GM18511 (cell line): ENCODE measurements at regions not wholly inside any gene's neighbourhood (a gene's known extent, or its start where the extent isn't known, plus 50 kb on each side); places are given as distances from the start of the nearest gene placed in this dataset.
"Not testable (repeated sequence)": the region's sequence is repeated elsewhere in the genome, so short reads cannot be mapped to it uniquely, and the experiment has no call there.

Source experiments
- ATAC-seq: cut with Tn5 transposase; IDR thresholded peaks from one replicate; pipeline ENCODE4 v1.9.1; 2021; ENCODE audit warnings: mild to moderate bottlenecking, moderate library complexity; ENCODE audit not compliant: unreplicated experiment

- no peak for ATAC-seq
Observed at GRCh38 chr13:73653688-73654087, 480.5 kb downstream of the KLF12 start.

GRCh38 chr13:73647417-73647816, 486.8 kb downstream of the KLF12 start:
- no peak for ATAC-seq

DNA sequence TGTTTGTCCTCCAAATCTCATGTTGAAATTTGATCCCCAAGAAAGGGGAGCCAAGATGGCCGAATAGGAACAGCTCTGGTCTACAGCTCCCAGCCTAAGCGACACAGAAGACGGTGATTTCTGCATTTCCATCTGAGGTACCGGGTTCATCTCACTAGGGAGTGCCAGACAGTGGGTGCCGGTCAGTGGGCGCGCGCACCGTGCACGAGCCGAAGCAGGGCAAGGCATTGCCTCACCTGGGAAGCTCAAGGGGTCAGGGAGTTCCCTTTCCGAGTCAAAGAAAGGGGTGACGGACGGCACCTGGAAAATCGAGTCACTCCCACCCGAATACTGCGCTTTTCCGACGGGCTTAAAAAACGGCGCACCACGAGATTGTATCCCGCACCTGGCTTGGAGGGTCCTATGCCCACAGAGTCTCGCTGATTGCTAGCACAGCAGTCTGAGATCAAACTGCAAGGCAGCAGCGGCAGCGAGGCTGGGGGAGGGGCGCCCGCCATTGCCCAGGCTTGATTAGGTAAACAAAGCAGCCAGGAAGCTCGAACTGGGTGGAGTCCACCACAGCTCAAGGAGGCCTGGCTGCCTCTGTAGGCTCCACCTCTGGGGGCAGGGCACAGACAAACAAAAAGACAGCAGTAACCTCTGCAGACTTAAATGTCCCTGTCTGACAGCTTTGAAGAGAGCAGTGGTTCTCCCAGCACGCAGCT, 493.6 kb downstream of the KLF12 start:
- ATAC-seq, result not testable (repeated sequence)

DNA sequence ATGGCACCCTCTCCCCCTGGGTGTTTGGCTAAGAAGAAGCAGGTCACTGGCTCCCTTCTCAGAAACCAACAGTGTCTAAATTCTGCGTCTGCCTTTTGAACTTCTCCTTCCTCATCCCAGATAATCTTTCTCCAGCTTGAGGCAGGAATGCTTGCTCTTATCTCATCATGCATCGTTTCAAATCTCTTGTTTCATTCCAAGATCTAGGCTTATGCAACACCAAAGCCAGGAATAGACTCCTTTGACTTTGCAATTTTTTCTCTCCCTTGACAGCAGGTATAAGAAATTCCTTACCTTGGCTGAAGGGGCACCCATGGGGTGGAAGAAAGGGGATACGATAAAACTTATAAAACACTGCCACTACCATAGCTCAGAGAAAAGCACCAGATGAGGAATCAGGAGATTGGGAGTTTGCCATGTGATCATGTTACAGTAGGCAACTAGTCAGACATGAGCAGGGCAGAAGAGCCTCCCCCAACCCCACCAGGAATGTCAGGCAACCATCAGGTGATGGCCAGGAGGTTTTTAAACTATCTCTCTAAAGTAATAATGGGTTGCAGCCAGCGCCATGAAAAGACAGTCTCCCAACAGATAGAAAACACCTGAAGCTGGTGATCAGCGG, 498.9 kb downstream of the KLF12 start:
- no peak for ATAC-seq

DNA sequence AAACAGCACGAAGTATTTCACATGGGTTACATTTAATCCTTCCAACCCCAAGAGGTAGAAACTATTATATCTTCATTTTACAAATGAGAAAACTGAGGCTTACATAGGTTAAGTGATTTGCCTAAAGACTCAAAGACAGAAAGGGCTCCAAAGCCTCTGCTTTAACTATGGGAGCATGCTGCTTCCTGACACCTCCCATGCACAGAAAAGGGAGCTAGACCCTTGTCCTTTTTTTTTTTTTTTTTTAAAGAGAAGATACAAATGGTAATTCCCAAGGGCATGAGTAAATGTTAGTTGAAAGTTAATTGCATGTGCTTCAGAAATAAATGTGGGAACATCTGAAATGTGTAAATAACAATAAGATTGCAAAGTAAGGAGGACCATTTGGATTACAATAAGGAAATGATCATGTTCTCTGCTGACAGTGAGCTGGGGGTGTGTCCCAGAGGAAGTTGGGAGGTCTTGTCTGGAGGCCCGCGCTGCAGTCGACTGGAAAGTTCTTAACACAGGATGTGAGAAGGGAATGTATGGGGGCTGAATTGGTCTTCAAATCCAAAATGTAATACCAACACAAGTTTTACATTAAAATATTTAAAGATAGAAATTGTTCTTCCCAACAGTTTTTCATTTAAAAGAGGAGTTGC, 500.3 kb downstream of the KLF12 start:
- no peak for ATAC-seq

- no peak for ATAC-seq
Observed at GRCh38 chr13:73631411-73631810, 502.8 kb downstream of the KLF12 start.

GRCh38 chr13:73625562-73626339, 508.5 kb downstream of the KLF12 start:
- ATAC-seq, result no peak

DNA sequence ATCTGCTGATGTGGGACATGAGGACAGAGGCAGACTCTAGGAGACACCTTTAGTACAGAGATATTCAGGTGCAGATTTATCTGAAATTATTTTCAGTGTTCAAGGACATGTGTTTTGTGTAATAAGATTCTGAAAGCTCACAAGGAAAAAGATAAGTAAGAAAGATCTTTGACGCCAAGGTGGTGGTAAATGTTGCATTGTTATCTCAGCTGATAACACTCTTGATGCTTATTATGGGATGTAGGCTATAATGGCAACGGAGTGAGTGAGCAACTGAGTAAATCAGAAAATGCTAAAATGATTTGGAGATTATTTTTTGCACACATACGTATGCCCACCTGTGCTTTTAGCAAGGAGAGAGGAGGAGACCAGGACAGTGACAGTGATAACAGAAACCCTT, 510.9 kb downstream of the KLF12 start:
- ATAC-seq, result no peak

DNA sequence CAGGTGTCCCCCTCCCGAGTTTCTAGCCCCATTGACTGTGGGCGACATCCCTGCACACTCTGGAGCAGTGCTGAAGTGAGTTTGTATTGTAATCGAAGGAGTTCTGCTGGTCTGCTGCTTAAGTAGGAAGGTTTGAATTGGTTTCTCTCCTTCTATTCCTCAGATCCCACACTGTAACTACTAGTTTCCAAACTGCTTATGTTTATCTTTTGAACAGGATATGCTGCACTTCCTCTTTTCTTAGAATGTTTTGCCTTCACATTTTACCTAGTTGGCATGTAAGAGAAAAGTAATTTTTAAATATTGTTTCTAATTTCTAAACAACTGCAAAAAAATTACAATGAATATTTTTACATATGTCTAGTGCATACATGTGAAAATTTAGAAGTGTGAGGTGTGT, 511.8 kb downstream of the KLF12 start:
- no peak for ATAC-seq

DNA sequence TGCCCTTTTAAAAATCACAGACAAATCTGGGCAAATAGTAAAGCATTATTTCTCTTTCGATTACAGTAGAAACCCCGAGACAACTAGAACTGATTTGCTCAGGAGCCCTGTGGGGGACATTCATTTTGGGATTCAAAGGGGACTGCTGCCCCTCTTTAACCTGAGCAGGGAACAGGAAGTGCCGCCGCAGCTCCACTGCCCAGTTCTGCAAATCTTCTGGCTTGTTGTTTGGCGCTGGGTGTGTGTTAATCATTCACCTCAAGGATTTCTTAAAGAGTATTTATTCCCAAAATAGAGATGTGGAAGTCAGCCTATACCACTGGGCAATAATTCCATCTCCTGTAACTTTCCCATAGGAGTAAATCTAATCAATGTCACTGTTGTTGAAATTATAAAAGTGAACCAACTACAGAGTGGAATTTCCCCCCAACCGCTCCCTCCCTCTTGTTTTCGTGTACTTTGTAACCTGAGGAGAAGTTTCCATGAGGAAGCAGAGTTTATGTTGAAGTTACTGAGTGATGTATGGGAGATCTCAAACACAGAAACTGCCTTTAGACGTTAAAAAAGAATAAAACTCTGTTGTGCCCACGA, 515.8 kb downstream of the KLF12 start:
- no peak for ATAC-seq

DNA sequence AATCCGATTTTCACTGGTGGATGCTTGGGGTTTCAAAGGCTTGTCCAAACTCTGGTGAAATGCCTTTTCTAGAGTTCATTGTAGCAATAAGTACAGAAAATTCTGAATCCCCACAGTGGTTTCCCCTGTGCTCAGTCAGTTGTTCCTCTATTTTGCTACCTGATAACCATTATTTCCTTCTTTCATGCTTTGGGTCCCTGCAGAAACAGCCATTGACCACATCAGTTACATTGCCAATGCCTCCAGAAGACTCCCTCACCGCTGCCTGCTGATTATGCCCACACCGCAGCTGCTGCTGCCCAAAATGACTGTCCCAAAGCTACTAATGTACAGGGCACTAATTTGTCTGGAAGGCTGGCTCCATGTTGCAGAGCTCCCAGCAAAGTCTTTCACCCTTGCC, 517.3 kb downstream of the KLF12 start:
- no peak for ATAC-seq

DNA sequence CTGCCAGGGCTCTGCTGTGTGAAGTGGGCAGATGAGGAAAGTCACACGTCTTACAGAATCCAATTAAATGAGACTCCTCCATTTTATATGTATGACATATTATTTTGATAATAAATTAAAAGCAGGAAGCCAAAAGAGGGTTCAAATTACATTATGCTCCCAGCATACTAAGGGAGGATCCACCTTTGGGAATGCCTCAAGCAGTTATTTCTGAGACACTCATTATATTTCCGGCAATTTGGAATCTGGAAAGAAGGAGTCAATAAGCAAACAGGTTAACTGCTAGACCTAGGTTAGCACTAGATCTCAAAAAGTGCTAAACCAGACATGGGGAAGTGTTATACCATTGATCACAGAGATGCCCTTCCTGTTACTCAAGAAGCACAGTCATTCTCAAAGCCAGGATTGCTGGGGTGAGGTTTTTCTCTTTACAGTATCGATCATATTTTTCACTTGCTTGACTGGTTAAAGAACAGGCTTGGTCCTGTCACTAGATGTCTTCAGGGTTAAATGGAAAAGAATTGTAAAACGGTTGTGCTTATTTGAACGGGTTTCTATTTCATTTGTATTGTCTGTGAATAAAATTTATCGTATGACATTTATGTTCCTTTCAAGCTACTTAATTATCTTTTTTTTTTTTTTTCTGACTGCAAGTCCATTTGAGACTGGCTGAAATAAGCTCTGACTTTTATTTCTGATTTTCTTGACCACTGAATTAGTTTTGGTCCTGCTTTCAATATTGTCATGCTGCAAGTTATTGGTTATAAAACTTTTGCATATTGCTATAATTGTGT, 523.2 kb downstream of the KLF12 start:
- ATAC-seq, result no peak

- ATAC-seq, result no peak
Observed at GRCh38 chr13:73608711-73609485, 525.3 kb downstream of the KLF12 start.

- ATAC-seq, result no peak
Observed at GRCh38 chr13:73608157-73608516, 526.1 kb downstream of the KLF12 start.

DNA sequence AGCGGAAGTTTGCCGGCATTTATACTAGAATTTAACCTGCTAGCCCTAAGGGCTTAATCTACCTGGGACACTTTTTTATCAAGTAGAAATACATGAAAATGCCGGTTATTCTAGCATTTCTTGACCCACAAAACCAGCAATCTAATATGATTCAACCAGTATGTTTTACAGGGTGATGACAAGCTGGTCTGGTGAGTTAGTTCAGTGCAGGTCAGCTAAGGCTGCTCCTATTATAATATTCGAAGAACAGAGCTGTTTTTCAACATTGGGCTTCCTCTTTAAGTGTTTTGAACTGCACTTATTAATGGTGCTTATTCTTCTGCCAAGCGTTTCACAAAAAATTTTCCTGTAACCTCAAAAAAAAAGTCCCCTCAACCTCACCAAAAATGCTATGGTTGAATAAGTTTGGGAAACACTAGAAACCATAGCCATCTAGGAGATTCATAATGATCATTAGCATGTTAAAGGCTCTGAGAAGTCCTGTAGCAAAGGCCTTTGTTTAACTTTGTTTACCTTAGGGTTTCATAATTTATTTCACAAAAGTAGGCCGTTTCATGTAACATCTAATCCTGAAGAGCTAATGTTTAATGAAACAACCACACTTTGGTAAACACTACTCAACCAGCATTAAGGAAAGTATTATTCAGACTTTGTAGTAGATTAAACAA, 526.6 kb downstream of the KLF12 start:
- ATAC-seq, result no peak

- ATAC-seq, result no peak
Observed at GRCh38 chr13:73603646-73604045, 530.6 kb downstream of the KLF12 start.

DNA sequence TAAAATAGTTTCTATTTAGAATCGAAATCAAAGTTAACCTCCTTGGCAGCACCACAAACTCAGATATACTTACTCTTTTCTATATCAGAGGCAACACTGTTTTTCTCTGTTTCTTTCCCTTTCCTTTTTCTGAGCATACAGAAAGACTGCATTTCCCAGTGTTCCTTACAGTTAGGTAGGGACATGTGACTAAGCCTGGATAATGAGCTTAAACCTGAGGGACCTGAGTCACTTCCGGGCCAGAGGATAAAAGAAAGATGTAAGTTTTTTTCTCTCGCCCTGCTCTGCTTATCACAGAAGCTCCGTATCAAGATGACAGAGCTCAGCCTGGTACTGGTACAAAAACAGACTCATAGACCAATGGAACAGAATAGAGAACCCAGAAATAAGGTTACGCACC, 531.9 kb downstream of the KLF12 start:
- no peak for ATAC-seq

DNA sequence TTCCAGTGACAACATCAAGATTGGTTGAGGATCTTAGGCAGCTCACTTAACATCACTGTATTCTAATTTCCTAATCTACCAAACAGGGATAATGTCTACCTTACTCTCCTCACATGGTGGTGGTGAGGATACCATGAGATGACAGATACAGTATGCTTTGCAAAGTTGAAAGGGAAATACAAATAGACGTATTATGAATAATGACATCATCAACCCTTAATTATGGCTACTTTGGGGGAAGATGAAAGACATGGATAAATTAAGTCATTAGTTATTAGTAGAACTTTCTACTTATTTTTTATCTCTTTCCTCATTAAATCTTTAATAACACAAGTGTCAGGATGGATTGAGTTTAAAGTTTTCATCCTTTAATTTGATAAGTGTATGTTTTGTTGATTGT, 532.5 kb downstream of the KLF12 start:
- ATAC-seq, result no peak
